HEK293T (cell line): ENCODE measurements at regions not wholly inside any gene's neighbourhood (a gene's known extent, or its start where the extent isn't known, plus 50 kb on each side); places are given as distances from the start of the nearest gene placed in this dataset.

ENCODE experiments used
- CTCF ChIA-PET: fragments of 350-600 bp; formaldehyde crosslinking; extraction: SDS; loops from one replicate; lab custom pipeline; 2021; ENCODE audit warnings: antibody characterized with exemption, inconsistent platforms; lab: Yijun Ruan, JAX
- POLR2A ChIA-PET: fragments of 350-600 bp; formaldehyde crosslinking; extraction: SDS; loops from one replicate; lab custom pipeline; 2020; ENCODE audit warnings: antibody characterized with exemption, inconsistent platforms; lab: Yijun Ruan, JAX
- DNase-seq: peaks from one replicate; pipeline ENCODE4 v3.0.0; 2012; ENCODE audit warnings: mixed read lengths; ENCODE audit errors: extremely low spot score
- ARNT ChIP-seq: fragments of 450-650 bp; IDR thresholded peaks from 2 replicates; pipeline ENCODE4 v1.6.1; 2017; ENCODE audit warnings: mild to moderate bottlenecking
- BHLHE40 ChIP-seq: fragments of 450-650 bp; IDR thresholded peaks from 2 replicates; pipeline ENCODE4 v1.6.1; 2016; ENCODE audit warnings: mild to moderate bottlenecking, moderate library complexity, borderline replicate concordance
- CTBP1 ChIP-seq: fragments of 450-650 bp; IDR thresholded peaks from 2 replicates; pipeline ENCODE4 v1.6.1; 2016; ENCODE audit warnings: borderline replicate concordance
- ELF4 ChIP-seq: fragments of 450-650 bp; IDR thresholded peaks from 2 replicates; pipeline ENCODE4 v1.6.1; 2017; ENCODE audit warnings: antibody characterized with exemption
- FOXA1 ChIP-seq: fragments of 450-650 bp; IDR thresholded peaks from 2 replicates; pipeline ENCODE4 v1.6.1; 2016; ENCODE audit warnings: mild to moderate bottlenecking
- FOXK2 ChIP-seq: fragments of 450-650 bp; IDR thresholded peaks from 2 replicates; pipeline ENCODE4 v1.6.1; 2016; ENCODE audit warnings: mild to moderate bottlenecking
- FOXM1 ChIP-seq: fragments of 450-650 bp; IDR thresholded peaks from 2 replicates; pipeline ENCODE4 v1.6.1; 2017; ENCODE audit warnings: mild to moderate bottlenecking, borderline replicate concordance
- HDGF ChIP-seq: fragments of 450-650 bp; IDR thresholded peaks from 2 replicates; pipeline ENCODE4 v1.6.1; 2017; ENCODE audit warnings: antibody characterized with exemption, borderline replicate concordance
- L3MBTL2 ChIP-seq: fragments of 450-650 bp; conservative IDR thresholded peaks from 2 replicates; pipeline ENCODE4 v1.6.1; 2016; ENCODE audit warnings: mild to moderate bottlenecking
- LEF1 ChIP-seq: fragments of 450-650 bp; IDR thresholded peaks from 2 replicates; pipeline ENCODE4 v1.6.1; 2017; ENCODE audit warnings: mild to moderate bottlenecking, borderline replicate concordance
- NFRKB ChIP-seq: fragments of 450-650 bp; IDR thresholded peaks from 2 replicates; pipeline ENCODE4 v1.6.1; 2016; ENCODE audit warnings: mild to moderate bottlenecking, moderate library complexity
- PKNOX1 ChIP-seq: fragments of 450-650 bp; IDR thresholded peaks from 2 replicates; pipeline ENCODE4 v1.6.1; 2016
- SP1 ChIP-seq: fragments of 450-650 bp; IDR thresholded peaks from 2 replicates; pipeline ENCODE4 v1.6.1; 2017
- SUZ12 ChIP-seq: fragments of 450-650 bp; IDR thresholded peaks from 2 replicates; pipeline ENCODE4 v1.6.1; 2016; ENCODE audit warnings: mild to moderate bottlenecking
- TARDBP ChIP-seq: fragments of 450-650 bp; IDR thresholded peaks from 2 replicates; pipeline ENCODE4 v1.6.1; 2016
- ZNF384 ChIP-seq: fragments of 450-650 bp; IDR thresholded peaks from 2 replicates; pipeline ENCODE4 v1.6.1; 2016

DNA sequence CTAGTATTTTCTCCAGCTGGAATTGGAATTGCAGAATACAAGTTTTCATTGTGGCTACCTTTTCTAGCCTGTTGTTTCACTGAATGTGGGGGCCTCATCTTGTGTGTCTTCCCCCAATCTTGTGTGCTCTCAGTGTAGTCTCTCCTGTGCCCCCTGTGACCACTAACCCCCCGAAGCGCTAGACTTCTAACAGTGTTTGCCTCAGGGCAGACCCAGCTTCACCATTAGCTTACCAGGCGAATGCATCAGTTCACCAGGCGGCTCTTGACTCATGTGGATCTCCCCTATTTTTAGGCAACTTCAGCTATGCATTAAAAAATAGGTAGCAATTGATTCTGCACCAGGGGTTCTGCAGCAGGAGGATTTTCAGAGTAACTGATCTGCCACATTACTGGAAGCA lies 376.2 kb upstream of the MEIS1 start:
- ChIA-PET POLR2A (no interaction called here), CTCF (no interaction called here)
- no peak for TF ChIP-seq ZNF384
- TF ChIP-seq HDGF = no peak
- DNase-seq = no peak

DNA sequence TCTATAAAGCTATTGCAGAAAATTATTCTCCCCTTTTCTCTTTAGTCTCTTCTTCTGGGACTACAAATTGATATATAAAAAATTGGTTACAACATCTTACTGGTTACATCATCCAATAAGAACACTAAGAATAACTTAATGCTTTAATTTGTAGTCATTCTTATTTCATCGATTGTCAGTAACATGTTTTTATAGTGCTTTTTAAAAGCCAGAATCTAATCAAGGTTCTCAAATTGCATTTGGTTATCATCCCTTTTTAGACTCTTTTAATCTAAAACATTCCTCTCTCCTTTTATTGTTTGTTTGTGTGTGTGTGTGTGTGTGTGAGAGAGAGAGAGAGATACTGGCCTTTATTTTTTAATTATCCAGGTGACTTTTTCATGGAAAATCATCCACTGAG lies 377.1 kb upstream of the MEIS1 start:
- no peak for DNase-seq
- no peak for TF ChIP-seq CTBP1
- TF ChIP-seq HDGF = no peak
- no peak for TF ChIP-seq SP1
- TF ChIP-seq NFRKB = no peak
- no peak for TF ChIP-seq ZNF384
- no peak for TF ChIP-seq SUZ12
- no peak for TF ChIP-seq PKNOX1
- no peak for TF ChIP-seq L3MBTL2
- no peak for TF ChIP-seq ELF4
- TF ChIP-seq FOXA1 = no peak
- no peak for TF ChIP-seq FOXK2
- no peak for TF ChIP-seq FOXM1
- TF ChIP-seq TARDBP = no peak
- no peak for TF ChIP-seq ARNT
- TF ChIP-seq LEF1 = no peak
- ChIA-PET CTCF (no interaction called here), POLR2A (no interaction called here)

DNA sequence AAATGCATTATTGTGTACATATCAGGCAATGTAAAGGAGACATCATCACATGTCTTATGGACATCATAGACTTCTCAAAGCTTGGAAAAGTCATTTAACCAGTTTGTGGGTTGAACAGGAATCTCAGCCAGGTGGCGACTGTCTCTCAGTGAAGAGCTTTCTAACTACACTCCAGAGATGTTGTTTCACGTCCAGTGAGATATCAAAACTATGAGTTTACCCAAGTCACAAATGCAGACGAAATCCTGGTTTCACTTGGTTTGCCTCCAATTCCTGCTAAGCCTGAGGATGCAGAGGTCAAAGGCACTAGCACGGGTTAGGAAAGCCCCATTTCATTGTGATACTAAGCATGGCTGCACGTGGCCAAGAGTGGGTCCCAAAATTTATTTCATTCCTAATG lies 384.5 kb upstream of the MEIS1 start:
- POLR2A ChIA-PET = no interaction called here

DNA sequence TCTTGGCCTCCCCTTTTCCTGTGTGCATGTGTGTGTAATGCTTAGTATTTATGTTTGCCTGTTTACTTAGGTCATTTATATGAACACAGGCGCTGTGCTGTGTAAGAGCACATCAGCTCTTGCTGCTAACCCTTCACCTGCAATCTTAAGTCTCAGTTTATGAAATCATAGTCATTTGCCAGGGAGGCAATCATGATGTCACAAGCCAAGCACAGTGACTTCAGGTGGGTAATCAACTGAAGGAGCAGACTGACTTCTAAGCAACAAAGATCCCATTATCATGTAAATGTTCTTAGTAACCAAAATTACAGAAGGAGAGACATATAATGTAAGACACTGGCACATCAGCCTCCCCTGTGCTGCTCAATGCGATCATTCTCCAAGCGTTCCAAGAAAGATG lies 386.3 kb upstream of the MEIS1 start:
- TF ChIP-seq HDGF = no peak
- TF ChIP-seq PKNOX1 = no peak
- TF ChIP-seq FOXM1 = no peak
- TF ChIP-seq BHLHE40 = no peak
- TF ChIP-seq SP1 = no peak
- TF ChIP-seq CTBP1 = no peak
- no peak for TF ChIP-seq LEF1
- TF ChIP-seq TARDBP = no peak
- CTCF ChIA-PET = no interaction called here
- DNase-seq = no peak
- POLR2A ChIA-PET = no interaction called here

More for the DNA sequence above, 384.5 kb upstream of the MEIS1 start:
- CTCF ChIA-PET = no interaction called here
- no peak for TF ChIP-seq SP1
- no peak for TF ChIP-seq SUZ12
- TF ChIP-seq NFRKB = no peak
- no peak for TF ChIP-seq FOXA1
- TF ChIP-seq TARDBP = no peak
- TF ChIP-seq L3MBTL2 = no peak
- TF ChIP-seq BHLHE40 = no peak
- TF ChIP-seq CTBP1 = no peak
- no peak for TF ChIP-seq LEF1
- TF ChIP-seq PKNOX1 = no peak
- TF ChIP-seq HDGF = no peak
- TF ChIP-seq FOXM1 = no peak
- TF ChIP-seq ELF4 = no peak
- TF ChIP-seq ZNF384 = no peak
- TF ChIP-seq ARNT = no peak
- no peak for TF ChIP-seq FOXK2
- no peak for DNase-seq

DNA sequence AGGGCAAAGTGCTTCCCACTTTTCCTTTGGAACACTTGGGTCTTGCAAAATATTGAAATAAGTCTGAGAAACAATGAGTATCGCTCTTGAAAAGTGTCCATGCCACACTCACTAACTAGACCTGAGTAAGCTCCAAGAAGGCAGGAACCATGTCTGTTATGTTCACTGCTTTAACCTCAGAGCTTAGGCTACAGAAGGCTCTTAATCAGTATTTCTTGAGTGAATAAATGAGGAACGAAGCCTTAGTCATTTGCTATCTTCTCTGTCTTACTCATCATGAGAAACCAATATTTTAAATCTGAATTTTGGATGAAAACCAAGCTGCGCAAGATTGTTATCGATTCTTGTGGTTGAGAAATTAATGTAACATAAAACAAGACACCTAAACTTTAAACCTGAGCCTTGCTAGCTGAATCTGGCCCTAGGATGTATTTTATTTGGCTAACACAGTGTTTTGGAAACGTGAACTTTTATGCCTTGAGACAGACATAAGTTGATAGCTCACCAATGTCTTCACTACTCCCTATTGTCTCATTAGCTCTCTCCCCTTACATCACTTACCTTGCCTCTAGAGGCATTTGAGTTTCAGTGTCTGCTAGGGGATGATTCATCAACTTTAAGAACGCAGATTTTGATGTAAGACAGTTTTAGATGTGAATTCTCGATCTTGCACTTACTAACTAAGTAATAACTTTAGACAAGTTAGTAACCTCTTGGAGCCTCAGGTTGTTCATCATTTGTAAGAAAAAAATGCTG lies 392.8 kb upstream of the MEIS1 start:
- CTCF ChIA-PET = no interaction called here
- TF ChIP-seq TARDBP (no peak), FOXM1 (no peak), ZNF384 (no peak), CTBP1 (no peak), PKNOX1 (no peak), L3MBTL2 (no peak), BHLHE40 (no peak), SP1 (no peak), FOXK2 (no peak), ARNT (no peak), LEF1 (no peak), HDGF (no peak), NFRKB (no peak)
- POLR2A ChIA-PET = no interaction called here
- DNase-seq = no peak

DNA sequence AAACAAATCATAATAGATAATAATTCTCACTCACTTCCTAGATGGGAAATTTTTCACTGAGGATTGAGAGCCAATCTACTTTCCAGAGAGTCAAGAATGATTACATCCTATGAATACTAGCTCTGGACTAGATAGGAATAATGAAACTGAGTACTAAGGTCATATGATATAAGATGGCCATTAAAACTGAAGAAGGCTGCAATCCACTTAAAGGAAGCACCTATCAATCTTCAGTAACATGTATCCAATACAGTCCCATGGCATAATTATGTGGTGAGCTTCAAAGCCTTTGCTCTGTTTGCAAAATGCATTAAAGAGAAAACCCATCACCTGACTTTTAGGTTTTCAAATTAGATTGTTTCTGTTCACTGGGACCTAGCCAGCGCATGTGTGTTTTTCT lies 398.0 kb upstream of the MEIS1 start:
- POLR2A ChIA-PET = no interaction called here
- CTCF ChIA-PET = no interaction called here
- TF ChIP-seq SP1 = no peak
- TF ChIP-seq FOXA1 = no peak
- TF ChIP-seq HDGF = no peak
- TF ChIP-seq FOXK2 = no peak
- TF ChIP-seq TARDBP = no peak
- no peak for DNase-seq
